Right lobe of liver (tissue), 4 donors: ENCODE measurements at regions not wholly inside any gene's neighbourhood (a gene's known extent, or its start where the extent isn't known, plus 50 kb on each side); places are given as distances from the start of the nearest gene placed in this dataset.

Experiments
- CTCF ChIP-seq, 4 donors: fragments of 200-600 bp in 3 of 4; fragments of 450-650 bp in 1 of 4; IDR thresholded peaks; one replicate each; pipeline versions ENCODE4 v1.5.1 to v1.8.0; 2016 to 2022; ENCODE audit warnings: antibody characterized with exemption in 4 of 4, mild to moderate bottlenecking in 2 of 4
- POLR2A ChIP-seq: fragments of 450-650 bp; IDR thresholded peaks from one replicate; pipeline ENCODE4 v1.6.1; 2017; ENCODE audit warnings: antibody characterized with exemption, mild to moderate bottlenecking
- donor health status: DM: no; HTN: no; CAD: no.
- donor health status: DM: no; HTN: no; CAD: no.
- donor health status: DM: no; HTN: yes; CAD: no.

- TF ChIP-seq POLR2A, result no peak
- no peak for TF ChIP-seq CTCF (IDR thresholded peaks at IDR 0.05)
Observed at GRCh38 chr2:187709065-187709464, 154.8 kb upstream of the TFPI start.
